ENCODE measurements at regions not wholly inside any gene's neighbourhood (a gene's known extent, or its start where the extent isn't known, plus 50 kb on each side); places are given as distances from the start of the nearest gene placed in this dataset.

DNA sequence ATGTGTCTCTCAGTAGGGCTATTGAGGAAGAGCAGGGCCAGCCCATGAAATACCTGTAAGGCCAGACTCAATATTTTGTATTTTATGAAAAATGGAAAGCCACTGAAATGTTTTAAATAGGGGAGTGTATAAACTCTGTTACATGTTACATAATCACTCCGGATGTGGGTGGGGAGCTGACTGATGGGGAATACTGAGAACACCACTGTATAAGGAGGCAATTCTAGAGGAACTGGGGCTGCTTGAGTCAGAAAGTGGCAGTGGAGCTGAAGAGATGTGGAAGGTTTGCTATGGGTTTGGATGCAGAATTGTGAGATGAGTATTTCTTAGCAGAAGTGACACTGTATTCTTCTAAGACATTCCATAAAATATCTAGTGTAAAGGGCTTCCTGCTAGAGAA is 647.8 kb upstream of the LCORL start:
- no peak overlapping the region for H3K27ac ChIP-seq

DNA sequence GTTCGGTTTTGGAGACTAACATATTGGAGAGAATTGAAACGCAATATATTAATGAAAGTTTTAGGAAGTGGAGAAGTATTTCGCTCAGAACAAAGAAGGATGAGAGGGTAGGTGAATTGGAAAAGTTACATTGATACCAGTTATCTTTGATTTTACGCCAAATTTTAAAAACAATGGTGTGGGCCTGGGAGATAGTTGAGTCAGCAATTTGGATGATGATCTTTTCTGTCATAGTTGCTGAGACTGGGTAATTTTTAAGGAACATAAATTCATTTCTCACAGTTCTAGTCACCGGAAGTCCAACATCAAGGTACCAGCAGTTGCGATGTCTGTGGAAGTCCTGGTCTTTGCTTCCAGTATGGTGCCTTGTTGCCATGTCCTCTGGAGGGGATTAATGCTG is 644.8 kb upstream of the LCORL start:
- H3K4me3 ChIP-seq: no peak overlapping the region
- H3K36me3 ChIP-seq (replicated peaks in 1 of 2): no peaks in the 10 kb centered on the region
- no peak for DNase-seq
- H3K27ac ChIP-seq: no peak overlapping the region
- intact Hi-C loops (cut with DNase I): no loop called here
- TF ChIP-seq POLR2A (IDR thresholded peaks at IDR 0.05): no peak
- TF ChIP-seq, protein P1, sequence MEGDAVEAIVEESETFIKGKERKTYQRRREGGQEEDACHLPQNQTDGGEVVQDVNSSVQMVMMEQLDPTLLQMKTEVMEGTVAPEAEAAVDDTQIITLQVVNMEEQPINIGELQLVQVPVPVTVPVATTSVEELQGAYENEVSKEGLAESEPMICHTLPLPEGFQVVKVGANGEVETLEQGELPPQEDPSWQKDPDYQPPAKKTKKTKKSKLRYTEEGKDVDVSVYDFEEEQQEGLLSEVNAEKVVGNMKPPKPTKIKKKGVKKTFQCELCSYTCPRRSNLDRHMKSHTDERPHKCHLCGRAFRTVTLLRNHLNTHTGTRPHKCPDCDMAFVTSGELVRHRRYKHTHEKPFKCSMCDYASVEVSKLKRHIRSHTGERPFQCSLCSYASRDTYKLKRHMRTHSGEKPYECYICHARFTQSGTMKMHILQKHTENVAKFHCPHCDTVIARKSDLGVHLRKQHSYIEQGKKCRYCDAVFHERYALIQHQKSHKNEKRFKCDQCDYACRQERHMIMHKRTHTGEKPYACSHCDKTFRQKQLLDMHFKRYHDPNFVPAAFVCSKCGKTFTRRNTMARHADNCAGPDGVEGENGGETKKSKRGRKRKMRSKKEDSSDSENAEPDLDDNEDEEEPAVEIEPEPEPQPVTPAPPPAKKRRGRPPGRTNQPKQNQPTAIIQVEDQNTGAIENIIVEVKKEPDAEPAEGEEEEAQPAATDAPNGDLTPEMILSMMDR (IDR thresholded peaks at IDR 0.05): no peak
- H3K4me1 ChIP-seq (replicated peaks in 1 of 2): no peaks in the 10 kb centered on the region
- 85 to 92% (median 90%) methylated on average over 6 of the region's 6 CpGs for WGBS, 4 donors
- no peaks in the 10 kb centered on the region for H3K27me3 ChIP-seq
- no peaks in the 10 kb centered on the region for H3K9me3 ChIP-seq (replicated peaks in 1 of 3)

More for the DNA sequence above, 647.8 kb upstream of the LCORL start:
- Histone ChIP-seq H3K36me3 (replicated peaks in 1 of 2) (no peaks in the 10 kb centered on the region), H3K9me3 (replicated peaks in 1 of 3) (no peaks in the 10 kb centered on the region), H3K4me3 (no peak overlapping the region), H3K4me1 (replicated peaks in 1 of 2) (no peaks in the 10 kb centered on the region), H3K27me3 (no peaks in the 10 kb centered on the region)
- TF ChIP-seq, protein P1 (IDR thresholded peaks at IDR 0.05): no peak
- no peak for TF ChIP-seq POLR2A (IDR thresholded peaks at IDR 0.05)
- no peak for DNase-seq
- intact Hi-C loops (cut with DNase I): no loop called here
- 44 to 81% (median 77%) methylated on average over 1 of the region's 1 CpG for WGBS, 4 donors

DNA sequence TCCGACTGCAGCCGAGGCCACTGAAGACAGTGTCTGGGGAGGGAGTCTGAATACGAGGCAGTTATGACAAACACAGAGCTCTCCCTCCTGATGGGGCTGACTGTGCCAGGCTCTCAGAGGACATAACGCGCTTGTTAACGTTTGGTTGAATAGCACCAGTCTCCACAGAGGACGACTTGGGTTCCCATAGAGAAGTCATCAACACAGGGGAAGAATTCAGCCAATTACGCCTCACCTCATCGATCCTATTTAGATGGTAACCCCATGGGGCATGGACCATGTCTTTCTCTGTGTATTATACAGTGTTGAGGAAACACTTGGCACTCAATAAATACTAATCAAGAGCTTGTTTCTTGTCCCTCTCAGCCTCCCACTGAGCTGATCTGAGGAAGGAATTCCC is 642.6 kb upstream of the LCORL start:
- intact Hi-C loops (cut with DNase I): no loop called here
- DNase-seq: no peak
- TF ChIP-seq, protein P1 (IDR thresholded peaks at IDR 0.05): no peak
- no peak for TF ChIP-seq POLR2A (IDR thresholded peaks at IDR 0.05)
- 82 to 85% (median 84%) methylated on average over 9 of the region's 9 CpGs for WGBS, 4 donors
- Histone ChIP-seq H3K4me3 (no peak overlapping the region), H3K4me1 (replicated peaks in 1 of 2) (no peaks in the 10 kb centered on the region), H3K36me3 (replicated peaks in 1 of 2) (no peaks in the 10 kb centered on the region), H3K9me3 (replicated peaks in 1 of 3) (no peaks in the 10 kb centered on the region), H3K27ac (no peak overlapping the region), H3K27me3 (no peaks in the 10 kb centered on the region)

DNA sequence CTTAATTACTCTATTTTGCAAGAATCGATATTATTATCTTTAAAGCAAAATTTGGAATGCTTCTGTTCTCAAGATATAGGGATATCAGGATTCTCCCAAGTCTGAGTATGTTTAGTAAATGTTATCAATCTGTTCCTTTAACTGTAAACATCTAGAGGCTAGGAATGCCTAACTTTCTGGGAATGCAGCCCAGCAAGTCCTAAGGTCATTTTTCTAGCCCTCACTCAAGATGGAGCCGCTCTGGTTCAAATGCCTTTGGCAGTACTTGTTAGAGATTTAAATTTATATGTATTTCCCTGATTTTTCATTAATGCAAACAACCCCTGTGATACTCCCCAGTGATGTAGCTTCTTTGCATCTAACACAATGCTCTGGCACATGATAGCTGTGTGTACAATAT is 623.8 kb upstream of the LCORL start:
- no peak overlapping the region for H3K27ac ChIP-seq
- H3K36me3 ChIP-seq (replicated peaks in 1 of 2): no peaks in the 10 kb centered on the region
- H3K4me3 ChIP-seq: no peak overlapping the region
- no peaks in the 10 kb centered on the region for H3K27me3 ChIP-seq
- H3K4me1 ChIP-seq (replicated peaks in 1 of 2): no peaks in the 10 kb centered on the region
- TF ChIP-seq, protein P1 (IDR thresholded peaks at IDR 0.05): no peak
- TF ChIP-seq POLR2A (IDR thresholded peaks at IDR 0.05): no peak
- intact Hi-C loops (cut with DNase I): no loop called here
- no peaks in the 10 kb centered on the region for H3K9me3 ChIP-seq (replicated peaks in 1 of 3)
- DNase-seq: no peak
- WGBS, 4 donors: 51 to 70% (median 65%) methylated on average over 2 of the region's 2 CpGs

Measured in adrenal gland (tissue), 9 donors.